GM18867 (cell line): ENCODE measurements at regions not wholly inside any gene's neighbourhood (a gene's known extent, or its start where the extent isn't known, plus 50 kb on each side); places are given as distances from the start of the nearest gene placed in this dataset.

Experiments used
- ATAC-seq: cut with Tn5 transposase; IDR thresholded peaks from one replicate; pipeline ENCODE4 v1.9.1; 2021; ENCODE audit warnings: mild to moderate bottlenecking, moderate library complexity; ENCODE audit not compliant: unreplicated experiment

- no peak for ATAC-seq
Observed at GRCh38 chr17:73802871-73803270, 158.6 kb upstream of the SDK2 start.

DNA sequence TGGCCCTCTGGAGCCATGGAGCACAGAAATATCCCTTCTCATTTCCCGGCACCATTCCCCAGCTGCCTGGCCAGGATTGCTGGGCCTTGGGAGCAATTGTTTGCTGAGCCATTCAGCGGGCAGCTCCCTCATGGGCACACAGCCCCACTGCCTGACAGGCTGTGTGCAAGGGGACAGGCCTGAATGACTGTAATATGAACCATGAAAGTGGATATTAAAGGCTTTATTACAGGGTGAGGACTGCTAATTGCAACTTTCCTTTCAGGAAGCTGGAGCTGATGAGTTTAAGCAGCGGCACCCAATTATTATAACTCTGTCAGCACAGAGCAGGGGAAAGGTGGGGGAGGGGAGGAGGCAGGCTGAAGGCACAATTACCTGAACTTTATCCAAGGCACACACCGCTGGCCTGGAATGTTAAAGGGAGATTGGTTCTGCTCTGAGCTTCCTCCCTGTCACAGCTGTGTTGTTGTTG, 159.8 kb upstream of the SDK2 start:
- no peak for ATAC-seq

- no peak for ATAC-seq
Observed at GRCh38 chr17:73806768-73807167, 162.5 kb upstream of the SDK2 start.

DNA sequence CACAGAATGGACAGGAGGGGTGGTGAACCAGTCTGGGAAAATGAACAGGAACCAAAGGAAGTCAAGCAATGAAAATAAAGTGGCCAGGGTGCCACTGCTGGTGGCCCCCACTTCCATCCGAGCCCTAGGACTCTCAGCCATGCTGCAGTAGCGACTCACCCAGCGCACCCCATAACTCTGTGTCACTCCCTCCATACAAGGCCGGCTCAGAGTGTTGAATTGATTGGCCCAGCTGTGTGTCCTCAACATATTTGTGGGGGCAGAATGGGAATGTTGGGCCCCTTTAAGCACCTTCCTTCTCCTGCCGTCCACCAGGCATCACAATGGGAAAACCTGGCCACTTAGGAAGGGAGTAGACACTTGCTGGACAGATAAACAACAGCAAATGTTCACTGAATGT, 169.0 kb upstream of the SDK2 start:
- ATAC-seq = no peak

DNA sequence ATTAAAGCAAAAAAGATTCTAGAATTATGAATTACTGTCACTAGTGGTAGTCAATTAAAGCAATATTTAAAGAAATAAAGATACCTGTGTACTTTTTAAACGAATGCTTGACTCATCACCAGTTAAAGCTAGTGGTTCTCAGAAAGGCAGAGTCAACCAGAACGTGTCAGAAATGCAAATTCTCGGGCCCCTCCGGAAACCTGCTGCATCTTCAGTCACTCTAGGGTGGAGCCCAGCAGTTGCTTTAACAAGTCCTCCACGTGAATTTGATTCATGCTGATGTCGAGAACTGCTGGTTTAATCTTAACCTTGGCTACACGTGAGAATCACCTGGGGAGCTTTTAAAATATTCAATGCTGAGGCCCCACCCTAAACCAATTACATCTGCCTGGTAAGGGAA, 169.8 kb upstream of the SDK2 start:
- ATAC-seq = no peak

GRCh38 chr17:73815474-73815873, 171.2 kb upstream of the SDK2 start:
- ATAC-seq = no peak

DNA sequence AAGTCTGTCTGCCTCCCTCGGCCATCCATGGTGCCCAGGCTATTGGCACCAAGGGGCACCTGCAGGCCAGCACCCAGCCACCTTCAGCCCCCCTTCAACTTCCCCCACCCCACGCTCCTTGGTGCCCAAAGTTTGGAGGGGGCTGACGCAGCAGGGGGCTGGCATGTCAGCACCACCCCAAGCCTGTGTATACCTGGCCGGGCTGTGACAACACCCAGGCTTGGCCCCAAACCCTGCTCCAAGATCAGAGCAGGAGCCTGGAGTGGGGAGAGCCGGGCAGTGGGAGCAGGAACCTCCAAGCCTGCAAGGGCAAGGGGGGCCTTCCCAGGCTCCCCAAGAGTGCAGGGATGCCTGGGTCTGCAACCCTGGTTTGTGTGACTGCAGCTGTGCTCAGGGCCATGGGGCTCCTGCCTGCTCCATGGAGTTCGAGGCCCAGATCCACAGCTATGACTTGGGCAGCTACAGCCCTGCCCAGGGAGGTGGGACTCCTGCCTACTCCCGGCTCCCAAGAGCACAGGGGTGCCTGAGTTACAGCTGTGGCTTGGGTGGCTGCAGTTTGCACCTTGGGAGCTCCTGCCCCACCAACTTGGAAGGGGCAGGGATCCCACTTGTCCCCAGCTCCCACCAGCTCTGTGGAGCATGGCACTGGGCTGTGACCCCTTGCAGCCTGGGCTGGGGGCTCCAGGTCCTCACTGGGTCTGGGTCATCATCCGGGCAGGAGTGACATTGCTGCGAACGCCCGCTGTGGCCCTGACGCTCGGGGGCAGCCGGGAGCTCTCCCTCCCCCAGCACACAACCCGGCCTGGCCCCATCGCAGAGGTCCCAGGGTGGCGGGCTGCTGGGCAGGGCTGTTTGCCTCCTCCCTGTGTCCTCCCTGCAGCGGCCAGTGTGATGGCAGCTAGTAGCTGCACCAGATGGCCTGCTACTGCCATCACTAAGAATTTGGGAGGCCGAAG, 175.5 kb upstream of the SDK2 start:
- ATAC-seq = no peak

DNA sequence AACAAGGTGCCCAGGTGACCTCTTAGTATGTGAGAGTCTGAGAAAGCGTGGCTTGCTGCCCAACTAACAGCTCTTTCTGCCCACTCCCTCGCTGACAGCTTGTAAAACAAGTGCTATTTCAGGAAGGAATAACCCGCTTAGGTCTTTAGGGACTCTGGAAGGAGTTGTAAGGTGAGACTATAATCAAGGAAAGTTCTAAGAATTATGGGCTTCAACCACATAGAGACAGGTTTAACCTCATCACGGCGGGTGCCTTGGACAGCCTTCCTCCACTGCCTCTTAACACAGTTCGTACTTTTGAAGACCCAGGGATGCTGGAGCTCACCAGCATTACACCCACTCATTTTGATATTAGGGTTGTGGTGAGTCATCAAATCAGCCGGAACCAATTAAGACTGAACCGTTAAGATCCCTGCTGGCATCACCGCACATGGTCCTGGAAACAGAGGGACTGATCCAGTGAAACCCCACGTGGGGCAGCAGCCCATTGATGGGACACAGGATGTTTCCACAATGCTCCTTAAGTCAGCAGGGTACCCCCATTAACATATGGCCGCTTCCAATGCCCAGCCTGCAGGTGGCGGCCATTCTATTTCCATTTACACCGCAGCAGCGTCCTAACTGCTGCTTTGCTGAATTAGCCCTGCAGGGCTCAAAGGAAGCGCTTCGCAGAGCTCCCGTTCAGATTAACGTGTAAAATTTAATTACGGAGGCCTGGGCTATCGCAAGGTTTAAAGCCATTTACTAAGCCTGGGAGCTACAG, 176.6 kb upstream of the SDK2 start:
- ATAC-seq = no peak

GRCh38 chr17:73821665-73822064, 177.4 kb upstream of the SDK2 start:
- no peak for ATAC-seq

- no peak for ATAC-seq
Observed at GRCh38 chr17:73822371-73822770, 178.1 kb upstream of the SDK2 start.

DNA sequence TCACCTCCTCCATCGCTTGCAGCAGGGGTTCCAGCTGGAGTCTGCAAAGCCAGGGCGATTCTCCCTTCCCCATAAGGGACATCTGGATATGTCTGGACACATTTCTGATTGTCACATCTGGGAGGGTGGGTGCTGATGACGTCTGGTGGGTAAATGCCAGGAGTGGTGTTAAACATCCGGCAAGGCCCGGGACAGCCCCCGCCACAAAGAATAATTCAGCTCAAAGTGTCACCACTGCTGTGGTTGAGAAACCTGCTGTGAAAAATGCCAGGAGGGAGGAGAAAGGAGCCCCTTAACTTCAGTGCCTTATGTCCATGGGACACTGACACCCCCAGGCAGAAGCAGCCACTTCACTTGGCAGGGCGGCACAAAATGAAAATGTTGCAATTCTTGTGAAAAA, 179.4 kb upstream of the SDK2 start:
- ATAC-seq = no peak

- no peak for ATAC-seq
Observed at GRCh38 chr17:73824321-73824720, 180.1 kb upstream of the SDK2 start.

- no peak for ATAC-seq
Observed at GRCh38 chr17:73826181-73826871, 182.1 kb upstream of the SDK2 start.

GRCh38 chr17:73826872-73827228, 182.6 kb upstream of the SDK2 start:
- no peak for ATAC-seq

DNA sequence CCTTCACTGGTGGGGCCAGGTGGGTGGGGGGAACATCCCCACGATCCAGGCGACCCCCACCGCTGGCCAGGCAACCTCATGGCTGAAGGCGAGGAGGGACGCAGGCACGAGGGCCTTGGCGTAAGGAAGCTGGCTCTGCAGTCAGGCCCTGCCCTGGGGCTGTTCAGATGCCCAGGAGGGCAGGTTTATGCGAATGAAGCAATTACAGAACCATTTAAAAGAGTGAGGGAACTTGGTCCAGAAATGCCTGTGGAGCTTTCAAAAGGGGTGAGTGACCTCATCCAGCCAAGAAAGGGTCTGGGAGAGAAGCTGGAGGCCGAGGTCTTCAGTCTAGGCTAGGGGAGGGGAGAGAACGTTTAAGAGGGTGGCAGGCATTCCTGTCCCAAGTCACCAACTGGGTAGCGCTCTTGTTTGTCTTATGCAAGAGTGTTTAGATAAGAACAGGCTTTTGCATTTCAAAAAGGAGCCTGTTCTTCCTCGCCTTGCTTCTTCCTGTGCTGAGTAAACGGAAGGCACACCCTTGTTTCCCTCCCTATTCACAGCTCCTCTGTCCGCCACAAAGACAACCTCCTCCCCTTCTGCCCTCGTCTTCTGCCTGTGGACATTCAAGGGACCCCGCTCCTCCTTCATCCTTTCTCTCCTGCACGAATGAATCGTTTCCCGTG, 183.5 kb upstream of the SDK2 start:
- no peak for ATAC-seq

DNA sequence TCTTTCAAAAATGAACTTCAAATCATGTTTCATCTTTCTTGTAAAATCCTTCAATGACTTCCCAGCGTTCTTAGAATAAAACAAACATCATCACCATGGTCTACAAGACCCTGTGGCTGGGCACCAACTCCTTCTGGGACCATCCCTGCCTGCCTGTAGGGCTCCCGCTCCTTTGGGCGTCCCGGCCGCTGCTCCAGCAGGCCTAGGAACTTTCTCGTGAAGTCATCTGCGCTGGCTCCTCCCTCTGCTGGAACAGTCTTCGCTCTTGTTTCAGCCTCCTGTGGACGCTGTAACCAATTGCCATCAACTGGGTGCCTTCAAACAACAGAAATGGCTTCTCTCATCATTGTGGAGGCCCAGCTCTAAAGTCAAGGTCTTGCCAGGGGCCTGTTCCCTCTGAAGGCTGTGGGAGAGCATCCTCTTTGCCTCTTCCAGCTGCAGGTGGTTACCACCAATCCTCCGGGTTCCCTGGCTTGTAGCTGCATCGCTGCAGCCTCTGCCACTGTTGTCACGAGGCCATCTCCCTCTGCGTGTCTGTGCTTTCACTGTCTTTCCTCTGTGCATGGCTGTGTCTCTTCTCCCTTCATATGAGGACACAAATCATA, 185.5 kb upstream of the SDK2 start:
- no peak for ATAC-seq

DNA sequence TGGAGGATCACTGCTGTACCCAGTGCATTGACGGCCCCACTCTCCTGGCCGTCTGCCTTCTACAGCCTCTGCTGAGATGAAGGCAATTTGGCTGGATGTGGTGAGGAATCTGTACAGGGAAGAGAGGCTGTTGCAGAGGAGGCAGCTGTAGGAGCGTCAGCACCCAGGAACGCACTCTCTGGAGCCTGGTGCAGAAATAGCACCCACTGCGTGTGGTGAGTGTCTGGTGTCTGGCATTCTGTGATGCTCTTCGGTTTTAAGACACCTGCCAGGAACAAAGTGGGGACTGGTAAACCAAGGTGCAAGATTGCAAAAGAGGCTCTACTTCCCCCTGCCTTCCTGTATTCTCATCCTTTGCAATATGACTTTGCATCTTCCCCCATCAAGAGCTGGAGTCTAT, 187.5 kb upstream of the SDK2 start:
- ATAC-seq = no peak

- ATAC-seq = no peak
Observed at GRCh38 chr17:73833775-73834488, 189.7 kb upstream of the SDK2 start.

DNA sequence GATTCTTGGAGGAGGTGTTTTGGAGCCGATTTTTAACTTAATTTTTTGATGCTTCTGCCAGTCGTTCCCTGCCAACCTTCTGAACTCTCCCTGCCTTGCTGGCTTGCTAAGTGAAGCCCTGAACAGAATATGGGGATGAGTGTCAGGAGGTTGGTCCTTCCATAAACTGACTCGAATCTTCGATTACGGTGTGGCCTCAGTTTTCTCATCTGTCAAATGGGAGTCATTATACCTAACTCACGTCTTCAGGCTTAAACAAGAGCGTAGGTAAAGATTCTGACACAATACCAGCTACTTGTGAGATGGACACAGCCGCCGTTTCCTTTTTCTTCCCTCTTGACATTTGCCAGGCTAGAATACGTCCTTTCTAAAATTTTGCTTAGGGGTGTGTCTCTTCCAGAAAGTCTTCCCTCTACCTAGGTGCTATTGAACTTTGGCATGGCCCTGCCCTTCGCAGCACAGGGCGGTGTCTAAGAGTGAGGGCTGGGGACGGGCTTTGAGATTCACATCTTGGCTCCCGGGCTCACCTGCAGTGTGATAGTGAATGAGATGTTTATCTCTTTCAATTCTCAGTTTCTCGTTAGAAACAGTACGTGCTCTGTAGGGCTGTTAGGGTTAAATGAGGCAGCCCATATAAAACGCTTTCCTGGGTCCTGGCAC, 190.6 kb upstream of the SDK2 start:
- ATAC-seq = no peak
